ENCODE measurements at regions not wholly inside any gene's neighbourhood (a gene's known extent, or its start where the extent isn't known, plus 50 kb on each side); places are given as distances from the start of the nearest gene placed in this dataset.

- TF ChIP-seq CTCF (IDR thresholded peaks at IDR 0.05; ENCODE audit: low read depth, low read length, poor library complexity, severe bottlenecking), result no peak
- TF ChIP-seq EZH2phosphoT487 (IDR thresholded peaks at IDR 0.05; ENCODE audit: borderline replicate concordance, low read length), result no peak
Observed at GRCh38 chr1:3988431-3988830, 88.4 kb upstream of the C1orf174 start.

Data from DOHH2 (cell line).